ENCODE measurements at regions not wholly inside any gene's neighbourhood (a gene's known extent, or its start where the extent isn't known, plus 50 kb on each side); places are given as distances from the start of the nearest gene placed in this dataset.
"Not testable (repeated sequence)": the region's sequence is repeated elsewhere in the genome, so short reads cannot be mapped to it uniquely, and the experiment has no call there.

DNA sequence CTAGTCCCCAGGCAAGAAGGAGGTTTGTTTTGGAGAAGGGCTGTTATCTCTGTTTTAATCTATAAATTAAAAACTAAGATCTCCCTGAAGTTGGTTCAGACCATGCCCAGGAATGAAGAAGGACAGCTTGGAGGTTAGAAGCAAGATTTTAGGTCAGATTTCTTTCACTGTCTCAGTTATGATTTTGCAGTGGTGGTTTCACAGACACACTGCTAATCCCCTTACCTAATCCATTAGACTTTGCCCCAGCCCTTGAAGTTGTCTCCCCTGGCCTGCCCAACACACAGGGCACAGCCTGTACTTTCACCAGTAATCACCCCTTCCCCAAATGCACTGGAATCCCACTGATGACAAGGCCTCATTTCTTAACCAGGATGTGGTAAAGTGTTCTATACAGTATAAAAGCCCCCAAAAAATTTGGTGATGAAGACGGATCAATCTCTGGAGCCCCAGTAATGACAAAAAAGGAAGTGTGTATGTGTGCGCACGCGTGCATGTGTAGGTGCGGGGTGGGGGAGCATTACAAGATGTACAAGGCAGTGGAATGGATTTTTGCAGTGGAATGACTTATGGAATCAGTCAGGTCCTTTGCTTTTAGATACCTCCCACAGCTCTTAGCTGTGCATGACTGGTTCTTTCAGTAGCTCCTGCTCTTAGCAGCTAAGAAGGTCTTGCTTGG is 73.1 kb upstream of the TERB2 start:
- DNase-seq (ENCODE audit: low spot score): no peak
- intact Hi-C loops (cut with DNase I): no loop called here
- no peak for ATAC-seq

GRCh38 chr15:44898890-44899651 is 57.4 kb upstream of the TERB2 start:
- intact Hi-C loops (cut with DNase I); DNase-seq (ENCODE audit: low spot score); ATAC-seq: not testable (repeated sequence)

- DNase-seq (ENCODE audit: low spot score); intact Hi-C loops (cut with DNase I); ATAC-seq: not testable (repeated sequence)
Observed at GRCh38 chr15:44899775-44900174, 56.7 kb upstream of the TERB2 start.

DNA sequence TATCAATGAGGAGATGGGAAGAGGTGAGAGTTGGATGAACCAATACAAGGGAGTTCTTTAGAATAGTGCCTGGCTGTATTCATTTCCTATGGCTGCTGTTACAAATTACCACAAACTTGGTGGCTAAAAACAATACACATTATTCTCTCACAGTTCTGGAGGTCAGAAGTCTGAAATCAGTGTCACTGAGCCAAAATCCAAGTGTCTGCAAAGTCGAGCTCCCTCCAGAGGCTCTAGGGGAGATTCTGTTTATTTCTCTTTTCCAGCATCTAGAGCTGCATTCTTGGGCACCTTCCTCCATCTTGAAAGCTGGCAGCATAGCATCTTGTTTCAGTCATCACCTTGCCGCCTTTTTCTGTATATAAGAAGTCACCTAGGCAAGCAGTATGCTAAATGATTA is 55.7 kb upstream of the TERB2 start:
- DNase-seq (ENCODE audit: low spot score); intact Hi-C loops (cut with DNase I); ATAC-seq: not testable (repeated sequence)

GRCh38 chr15:44903281-44903680 is 53.2 kb upstream of the TERB2 start:
- intact Hi-C loops (cut with DNase I); DNase-seq (ENCODE audit: low spot score): not testable (repeated sequence)

GRCh38 chr15:44904651-44905340 is 51.7 kb upstream of the TERB2 start:
- ATAC-seq; intact Hi-C loops (cut with DNase I); DNase-seq (ENCODE audit: low spot score): not testable (repeated sequence)

More at GRCh38 chr15:44903281-44903680, 53.2 kb upstream of the TERB2 start:
- ATAC-seq: not testable (repeated sequence)
